ENCODE measurements at regions not wholly inside any gene's neighbourhood (a gene's known extent, or its start where the extent isn't known, plus 50 kb on each side); places are given as distances from the start of the nearest gene placed in this dataset.

DNA sequence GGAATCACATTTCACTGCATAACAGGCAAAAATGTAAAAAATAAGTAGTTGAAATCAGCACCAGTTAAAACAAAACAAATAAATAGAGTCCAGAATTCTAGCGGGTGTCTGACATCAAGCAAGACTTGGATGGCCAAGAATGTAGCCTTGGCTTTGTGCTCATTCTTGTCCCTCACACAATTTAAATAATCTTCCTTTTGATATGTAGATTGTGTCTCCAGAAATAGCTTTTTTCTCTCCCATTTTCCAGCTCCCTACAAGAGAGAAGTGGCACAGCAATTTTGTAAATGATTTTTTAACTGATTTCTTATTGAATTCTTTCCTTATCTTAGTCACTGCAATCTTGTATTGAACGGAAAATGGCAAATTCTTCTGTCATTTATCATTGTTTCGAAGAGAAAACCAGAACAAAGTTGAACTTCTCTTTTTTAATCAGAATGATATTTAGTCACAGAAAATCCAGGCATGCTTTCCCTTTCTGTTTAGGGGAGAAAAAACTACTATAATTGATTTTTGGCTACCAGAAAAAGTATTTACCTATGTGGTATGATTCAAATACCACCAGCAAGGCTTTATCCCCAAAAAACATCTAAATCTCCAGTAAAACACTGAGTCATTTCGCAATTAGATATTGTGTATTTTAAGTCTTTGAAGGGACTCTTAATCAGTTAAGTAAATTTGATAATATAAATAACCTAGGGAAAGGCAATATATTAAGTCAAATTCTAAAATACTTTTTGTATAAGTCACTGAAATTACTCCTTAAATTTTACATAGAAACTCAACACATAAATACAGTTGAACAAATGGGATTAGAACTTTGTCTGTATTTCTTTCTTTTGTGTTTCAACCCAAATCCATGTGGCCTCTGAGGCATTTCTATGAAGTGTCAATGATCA lies 481.7 kb downstream of the GBE1 start:
- TF ChIP-seq POLR2A (IDR thresholded peaks at IDR 0.05; ENCODE audit: low read depth) (no peak), POLR2AphosphoS5 (IDR thresholded peaks at IDR 0.05) (no peak)
- TF ChIP-seq, protein P1, sequence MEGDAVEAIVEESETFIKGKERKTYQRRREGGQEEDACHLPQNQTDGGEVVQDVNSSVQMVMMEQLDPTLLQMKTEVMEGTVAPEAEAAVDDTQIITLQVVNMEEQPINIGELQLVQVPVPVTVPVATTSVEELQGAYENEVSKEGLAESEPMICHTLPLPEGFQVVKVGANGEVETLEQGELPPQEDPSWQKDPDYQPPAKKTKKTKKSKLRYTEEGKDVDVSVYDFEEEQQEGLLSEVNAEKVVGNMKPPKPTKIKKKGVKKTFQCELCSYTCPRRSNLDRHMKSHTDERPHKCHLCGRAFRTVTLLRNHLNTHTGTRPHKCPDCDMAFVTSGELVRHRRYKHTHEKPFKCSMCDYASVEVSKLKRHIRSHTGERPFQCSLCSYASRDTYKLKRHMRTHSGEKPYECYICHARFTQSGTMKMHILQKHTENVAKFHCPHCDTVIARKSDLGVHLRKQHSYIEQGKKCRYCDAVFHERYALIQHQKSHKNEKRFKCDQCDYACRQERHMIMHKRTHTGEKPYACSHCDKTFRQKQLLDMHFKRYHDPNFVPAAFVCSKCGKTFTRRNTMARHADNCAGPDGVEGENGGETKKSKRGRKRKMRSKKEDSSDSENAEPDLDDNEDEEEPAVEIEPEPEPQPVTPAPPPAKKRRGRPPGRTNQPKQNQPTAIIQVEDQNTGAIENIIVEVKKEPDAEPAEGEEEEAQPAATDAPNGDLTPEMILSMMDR (IDR thresholded peaks at IDR 0.05) = no peak

All from esophagus muscularis mucosa (tissue), 3 donors.